G401 (cell line): ENCODE measurements at regions not wholly inside any gene's neighbourhood (a gene's known extent, or its start where the extent isn't known, plus 50 kb on each side); places are given as distances from the start of the nearest gene placed in this dataset.

Source experiments
- DNase-seq: peaks from one replicate; pipeline ENCODE4 v3.0.0-alpha.2; 2015; ENCODE audit warnings: low spot score
- in situ Hi-C: cut with HindIII; loops from 2 replicates; pipeline ENCODE4 v1.10.0; 2016; ENCODE audit warnings: low sequenced_read_pairs, mixed read lengths

DNA sequence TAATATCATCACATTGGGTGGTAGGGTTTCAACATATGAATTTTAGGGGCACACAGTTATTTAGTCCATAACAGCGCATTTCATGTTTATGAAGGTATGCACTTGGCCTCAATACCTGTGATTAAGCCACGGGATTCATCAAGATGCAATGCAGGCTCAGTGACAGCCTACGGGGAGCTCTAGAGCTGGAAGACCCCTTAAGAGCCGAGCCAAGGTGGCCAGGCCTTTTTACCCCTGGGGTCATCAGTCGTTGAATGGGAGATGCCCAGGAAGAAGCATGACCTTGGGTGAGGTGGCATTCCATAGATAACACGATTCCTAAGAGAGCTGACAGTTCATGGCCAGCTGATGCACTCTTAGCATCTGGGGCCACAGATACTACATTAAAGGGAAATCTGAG, 380.0 kb downstream of the ZNF536 start:
- DNase-seq: no peak

DNA sequence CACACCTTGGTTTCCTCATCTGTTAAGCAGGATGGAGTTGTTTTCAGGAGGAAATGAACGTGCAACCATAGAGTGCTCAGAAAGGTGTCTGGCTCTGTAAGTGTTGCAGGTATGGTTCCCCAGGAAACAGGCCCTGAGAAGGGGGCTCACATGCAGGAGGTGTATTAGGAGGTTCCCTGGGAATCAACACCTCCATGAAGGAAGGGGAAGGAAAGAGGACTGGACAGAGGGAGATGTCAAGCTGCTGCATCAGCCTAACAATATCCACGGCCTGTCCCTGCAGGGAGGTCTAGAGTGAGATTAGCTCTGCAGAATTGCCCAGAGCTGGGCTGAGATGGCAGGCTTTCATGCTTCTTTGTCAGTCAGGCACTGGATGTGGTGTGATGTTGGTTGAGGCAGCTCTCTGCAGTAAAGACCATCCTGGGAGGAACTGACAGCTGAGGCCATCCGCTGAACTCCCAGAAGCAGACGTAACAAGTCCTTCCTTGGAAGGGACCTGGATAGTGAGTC, 373.3 kb downstream of the ZNF536 start:
- in situ Hi-C loops: no loop called here

More for the DNA sequence above, 380.0 kb downstream of the ZNF536 start:
- in situ Hi-C loops: no loop called here

DNA sequence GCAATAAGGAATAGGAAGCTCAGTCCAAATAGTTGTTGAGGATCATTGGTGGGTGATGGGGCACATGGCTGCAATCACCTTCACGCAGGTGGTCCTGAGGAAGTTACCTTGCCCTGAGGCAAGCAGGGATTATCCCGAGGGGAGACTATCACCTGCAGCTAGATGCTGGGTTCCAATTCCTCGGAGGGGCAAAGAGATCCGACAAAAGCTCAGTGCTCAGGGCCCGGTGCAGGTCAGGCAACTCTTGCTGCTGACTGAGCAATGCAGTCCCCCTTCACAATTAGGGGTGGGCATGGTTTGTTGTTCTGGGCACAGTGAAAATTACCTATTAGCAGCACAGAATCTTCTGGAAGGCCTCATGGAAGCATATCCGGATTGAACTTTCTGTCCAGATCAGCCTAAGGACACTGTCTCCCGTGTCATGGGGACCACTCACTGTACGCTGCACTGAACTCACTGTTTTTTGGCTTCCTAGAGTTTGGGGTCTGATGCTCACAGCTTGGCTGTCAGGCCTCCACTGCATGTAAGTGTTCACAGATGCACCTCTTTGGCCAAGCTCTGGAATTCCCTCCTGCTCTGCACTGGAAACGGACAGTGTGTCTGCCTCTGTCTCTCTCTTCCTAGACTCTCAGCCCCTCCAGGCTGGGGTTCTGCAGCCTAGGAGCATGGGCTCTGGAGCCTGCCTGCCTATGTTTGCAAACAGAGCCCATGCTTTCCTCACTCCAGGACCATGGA, 372.7 kb downstream of the ZNF536 start:
- in situ Hi-C loops: no loop called here

More for the DNA sequence above, 373.3 kb downstream of the ZNF536 start:
- DNase-seq: no peak

DNA sequence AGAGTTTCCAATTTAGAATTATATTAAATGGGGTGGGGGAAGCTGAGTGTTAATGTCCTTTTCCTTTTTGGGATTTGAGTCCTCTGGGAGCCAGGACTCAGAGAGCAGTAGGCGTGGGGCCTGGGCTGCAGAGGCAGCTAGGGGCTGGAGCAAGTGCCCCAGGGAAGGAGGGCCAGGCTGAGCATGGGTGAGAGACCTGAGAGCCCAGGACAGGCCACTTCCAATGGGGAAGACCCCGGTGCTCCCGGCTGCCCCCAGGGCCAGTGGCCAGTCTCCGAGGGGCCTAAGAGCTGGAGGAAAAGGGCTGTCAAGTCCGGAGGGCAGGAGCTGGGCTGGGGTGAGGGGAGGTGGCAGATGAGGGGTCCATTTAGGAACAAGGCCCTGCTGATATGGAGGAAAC, 371.5 kb downstream of the ZNF536 start:
- no peak for DNase-seq

More for the DNA sequence above, 372.7 kb downstream of the ZNF536 start:
- no peak for DNase-seq

DNA sequence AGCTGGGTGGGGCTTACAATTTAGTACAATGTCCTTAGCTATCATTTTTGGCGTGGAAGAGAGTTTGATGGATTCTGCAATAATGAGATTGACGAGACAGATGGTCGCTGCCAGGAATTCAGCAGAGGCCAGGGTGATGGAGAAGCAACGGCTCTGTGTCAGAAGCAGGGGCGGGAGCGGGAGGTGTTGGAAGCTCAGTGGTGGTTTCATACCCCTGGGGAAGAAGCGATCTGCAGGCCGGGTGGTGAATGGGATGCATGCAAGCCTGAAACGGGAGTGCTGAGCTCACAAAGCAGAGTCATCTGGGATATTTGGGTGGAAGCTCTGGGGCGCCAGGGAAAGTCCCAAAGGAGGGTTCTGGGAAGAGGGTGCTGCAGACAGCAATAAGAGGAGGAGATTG, 370.8 kb downstream of the ZNF536 start:
- no peak for DNase-seq
- in situ Hi-C loops: no loop called here

More for the DNA sequence above, 371.5 kb downstream of the ZNF536 start:
- in situ Hi-C loops: no loop called here

DNA sequence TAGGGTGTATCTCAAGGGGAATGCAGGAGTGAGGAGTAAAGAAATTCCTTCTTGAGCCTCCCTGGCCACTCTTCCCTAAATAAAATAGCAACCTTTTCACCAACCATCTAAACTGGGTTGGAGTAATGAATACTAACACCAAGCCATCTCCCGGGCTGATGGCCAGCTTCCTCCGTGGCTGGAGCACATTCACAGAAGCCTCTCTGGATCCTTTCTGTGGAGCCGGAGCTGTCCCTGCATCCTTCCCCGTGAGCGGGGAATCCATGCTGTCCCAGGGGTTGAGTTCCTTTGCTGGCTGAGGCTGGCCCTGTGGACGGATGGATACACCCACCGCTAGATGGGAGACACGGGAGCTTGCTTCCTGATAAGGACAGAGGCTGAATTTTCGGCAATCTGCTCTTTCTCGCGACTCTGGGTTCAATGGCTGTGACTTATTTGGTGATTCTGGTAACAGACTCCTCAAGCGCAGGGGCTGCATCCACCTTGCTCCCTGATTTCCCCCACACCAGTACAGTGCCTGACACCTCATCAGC, 370.3 kb downstream of the ZNF536 start:
- in situ Hi-C loops: no loop called here
- no peak for DNase-seq

DNA sequence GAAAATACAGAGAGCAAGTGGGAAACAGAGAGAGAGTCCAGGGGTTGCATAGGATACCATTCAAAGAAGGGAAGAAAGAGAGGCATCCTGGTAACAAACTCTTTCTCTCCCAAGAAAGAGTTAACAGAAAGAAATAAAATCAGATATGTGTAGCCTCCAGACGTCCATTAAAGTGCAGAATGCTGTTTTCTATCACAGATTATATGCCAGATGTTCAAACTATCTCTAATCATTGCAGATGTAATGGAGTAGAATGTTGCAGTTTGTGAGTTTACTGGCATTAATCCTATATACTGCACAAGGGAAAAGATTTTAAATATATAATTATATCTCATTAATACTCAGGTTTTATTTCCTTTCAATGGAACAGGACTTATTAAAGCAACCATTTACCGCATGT, 369.4 kb downstream of the ZNF536 start:
- in situ Hi-C loops: no loop called here
- no peak for DNase-seq

DNA sequence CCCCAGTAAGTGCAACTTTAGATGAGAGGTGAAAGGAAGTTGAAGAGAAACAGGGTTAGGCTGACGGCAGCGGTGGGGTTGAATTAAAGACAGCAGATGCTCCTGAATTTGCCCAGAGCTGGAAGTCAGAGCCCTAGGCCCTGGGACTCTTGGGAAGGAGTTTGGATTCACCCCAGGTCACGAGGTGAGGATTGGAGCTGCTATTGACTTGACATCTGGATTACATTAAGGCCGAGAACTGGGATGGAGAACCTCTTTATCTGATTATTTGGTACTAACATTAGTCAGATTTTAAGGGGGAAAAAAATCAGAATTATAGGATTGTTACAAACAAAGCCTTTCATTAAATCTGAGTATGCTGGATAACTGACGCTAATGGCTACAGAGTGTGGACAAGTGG, 367.2 kb downstream of the ZNF536 start:
- in situ Hi-C loops: no loop called here
- DNase-seq: no peak

DNA sequence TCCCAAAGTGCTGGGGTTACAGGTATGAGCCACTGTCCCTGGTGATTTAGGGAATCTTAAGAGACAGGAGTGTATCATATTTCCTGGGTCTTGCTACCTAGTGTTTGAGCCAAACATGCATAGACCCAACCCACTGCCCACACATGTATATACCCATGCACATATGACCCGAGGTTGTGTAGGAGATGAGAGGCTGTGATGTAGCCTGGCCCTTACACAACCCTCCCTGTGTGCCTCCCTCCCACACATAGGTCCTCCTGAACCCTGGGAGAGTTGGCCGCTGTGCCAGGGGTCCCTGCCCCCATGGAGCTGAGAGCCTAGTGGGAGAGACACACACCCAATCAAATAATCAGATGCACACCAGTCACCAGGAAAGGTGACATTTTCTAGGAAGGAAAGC, 365.9 kb downstream of the ZNF536 start:
- in situ Hi-C loops: no loop called here

DNA sequence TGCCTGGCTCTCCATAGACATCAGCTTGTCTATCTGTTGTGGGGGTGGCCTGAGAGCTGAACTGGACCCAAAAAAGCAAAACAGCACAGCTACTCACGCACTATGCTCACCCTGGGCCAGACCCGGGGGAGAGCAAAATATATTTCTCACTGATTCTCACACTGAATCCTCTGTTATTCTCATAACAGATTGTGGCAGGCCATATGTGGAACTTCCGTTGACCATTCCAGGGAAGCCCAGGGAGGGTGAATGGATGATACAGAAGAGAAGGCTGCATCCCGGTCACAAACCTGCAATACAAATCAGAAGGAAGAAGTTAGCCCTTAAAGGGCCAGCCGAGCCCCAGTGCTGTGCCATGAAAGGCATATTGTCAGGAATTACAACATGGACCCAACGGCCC, 362.5 kb downstream of the ZNF536 start:
- in situ Hi-C loops: no loop called here
- no peak for DNase-seq

More for the DNA sequence above, 365.9 kb downstream of the ZNF536 start:
- DNase-seq: no peak

DNA sequence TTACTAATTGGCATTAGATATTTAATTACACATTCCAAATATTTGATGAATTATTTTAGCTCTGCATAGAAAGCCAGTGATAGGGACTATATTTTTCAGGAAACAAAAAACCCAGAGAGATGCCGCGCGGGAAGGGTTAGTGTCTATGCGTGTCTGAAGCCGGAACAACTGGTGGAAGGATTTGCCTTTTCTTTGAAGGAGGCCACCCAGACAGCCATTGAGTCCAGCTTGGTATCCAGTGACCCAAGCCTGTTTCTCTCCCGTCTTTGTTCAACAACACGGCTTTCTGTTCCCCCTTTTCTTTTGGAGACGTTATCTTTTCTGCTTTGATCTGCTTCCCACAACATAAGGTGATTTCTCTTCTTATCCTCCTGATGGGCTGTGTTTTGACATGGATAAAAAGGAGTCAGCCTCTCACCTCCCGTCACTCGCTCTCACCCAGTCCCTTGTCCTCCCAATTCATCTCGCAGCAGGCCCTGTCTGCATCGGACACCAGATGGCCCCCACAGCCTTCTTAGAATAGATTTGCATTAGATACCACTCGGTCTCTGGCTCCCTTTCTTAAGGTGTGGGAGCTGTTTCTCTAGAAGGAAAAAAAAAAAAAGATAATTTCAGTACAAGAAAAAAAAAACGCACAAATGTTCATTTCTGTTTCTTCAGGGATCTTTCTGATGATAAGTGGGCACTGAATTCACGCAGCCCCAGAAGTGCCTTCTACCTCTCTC, 361.8 kb downstream of the ZNF536 start:
- in situ Hi-C loops: no loop called here
- peak; percentile 38 for DNase-seq

DNA sequence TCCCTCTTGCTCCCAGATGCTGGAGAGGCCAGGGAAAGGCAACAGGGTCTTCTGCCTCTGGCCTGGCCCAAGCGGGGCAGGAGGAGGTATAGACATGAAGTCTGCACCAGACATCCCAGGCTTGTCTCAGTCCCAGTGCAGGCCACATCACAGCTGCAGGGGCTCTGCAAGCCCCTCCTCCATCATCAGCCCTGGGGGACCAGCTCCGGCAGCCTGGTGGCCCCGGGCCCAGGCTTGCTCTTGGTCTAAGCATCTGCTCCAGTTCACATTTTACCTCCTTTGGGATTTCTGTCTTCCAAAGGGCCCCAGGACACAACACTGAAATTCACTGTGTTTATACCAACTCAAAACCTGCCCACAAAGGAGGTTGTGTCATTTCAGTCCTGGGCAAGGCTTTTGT, 359.4 kb downstream of the ZNF536 start:
- DNase-seq: no peak
- in situ Hi-C loops: no loop called here

DNA sequence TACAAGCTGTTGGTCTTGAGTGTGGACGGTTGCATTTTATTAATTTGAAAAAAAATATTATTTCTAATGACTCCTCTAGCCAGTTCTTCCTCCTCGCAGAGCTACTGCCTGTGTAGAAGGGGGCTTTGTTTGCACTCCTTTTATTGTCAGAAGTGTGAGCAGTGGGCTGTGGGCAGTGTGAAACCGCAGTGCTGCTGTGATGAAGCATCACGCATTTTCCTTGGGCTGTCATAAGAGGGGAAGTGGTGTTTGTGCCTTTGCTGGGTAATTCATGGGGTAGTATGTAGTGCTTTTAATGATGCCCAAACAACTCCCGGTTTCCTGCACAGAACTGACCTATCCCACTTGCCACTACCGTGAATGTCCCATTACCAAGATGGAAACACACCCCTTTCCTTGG, 357.3 kb downstream of the ZNF536 start:
- in situ Hi-C loops: no loop called here

DNA sequence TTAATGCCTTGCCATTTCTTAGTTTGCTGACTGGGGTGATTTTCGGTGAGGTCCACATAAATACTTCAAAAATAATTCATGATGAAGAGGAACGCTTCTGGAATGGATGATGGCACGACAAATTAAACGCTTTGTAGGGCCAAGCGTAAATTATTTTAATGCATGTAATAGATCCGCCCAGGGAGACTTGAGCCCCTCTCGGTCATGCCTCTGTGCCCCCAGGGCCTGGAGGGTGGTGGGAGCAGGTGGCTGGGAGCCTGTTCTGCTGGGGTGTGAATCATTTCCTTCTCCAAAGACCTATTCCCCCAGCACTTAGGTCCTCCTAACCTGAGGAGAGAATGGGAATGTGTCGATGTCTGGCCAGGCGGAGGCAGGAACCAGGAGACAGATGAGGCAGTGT, 350.6 kb downstream of the ZNF536 start:
- in situ Hi-C loops: no loop called here
- no peak for DNase-seq

More for the DNA sequence above, 357.3 kb downstream of the ZNF536 start:
- no peak for DNase-seq

DNA sequence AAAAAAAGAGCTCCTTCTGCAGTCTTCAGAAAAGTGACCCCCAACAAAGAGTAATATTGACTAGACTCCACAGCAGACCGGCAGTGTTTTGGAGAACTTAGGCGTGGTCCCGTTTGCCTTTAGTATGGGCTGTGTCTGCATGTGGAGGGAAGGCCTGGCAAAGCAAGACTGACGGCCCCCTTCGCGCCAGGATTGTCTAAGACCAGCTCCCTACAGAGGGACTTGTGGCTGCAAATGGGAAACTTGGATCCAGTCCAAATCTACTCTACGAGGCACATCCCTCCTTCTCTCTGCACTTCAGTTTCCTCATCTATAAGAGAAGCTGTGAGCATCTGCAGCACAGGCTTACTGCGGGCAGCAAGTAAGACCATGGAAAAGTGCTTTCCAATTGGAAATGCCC, 350.0 kb downstream of the ZNF536 start:
- in situ Hi-C loops: no loop called here
- no peak for DNase-seq

DNA sequence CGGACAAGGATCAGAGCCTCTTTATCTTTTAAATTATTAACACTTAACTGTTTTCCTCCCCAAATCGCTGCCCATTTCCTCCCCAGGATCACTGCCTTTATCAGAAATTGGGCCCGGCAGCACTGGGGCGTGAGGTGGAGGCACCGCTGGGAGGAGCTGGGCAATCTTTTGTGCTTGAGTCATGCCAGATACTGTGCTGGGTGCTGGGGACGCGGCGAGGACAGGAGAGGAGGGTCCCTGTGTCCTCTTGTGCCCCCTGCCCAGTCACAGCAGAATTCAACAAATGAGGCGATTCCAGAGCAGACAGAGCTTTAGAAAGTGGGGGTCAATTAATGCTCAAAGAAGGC, 347.8 kb downstream of the ZNF536 start:
- DNase-seq: no peak
- in situ Hi-C loops: no loop called here

DNA sequence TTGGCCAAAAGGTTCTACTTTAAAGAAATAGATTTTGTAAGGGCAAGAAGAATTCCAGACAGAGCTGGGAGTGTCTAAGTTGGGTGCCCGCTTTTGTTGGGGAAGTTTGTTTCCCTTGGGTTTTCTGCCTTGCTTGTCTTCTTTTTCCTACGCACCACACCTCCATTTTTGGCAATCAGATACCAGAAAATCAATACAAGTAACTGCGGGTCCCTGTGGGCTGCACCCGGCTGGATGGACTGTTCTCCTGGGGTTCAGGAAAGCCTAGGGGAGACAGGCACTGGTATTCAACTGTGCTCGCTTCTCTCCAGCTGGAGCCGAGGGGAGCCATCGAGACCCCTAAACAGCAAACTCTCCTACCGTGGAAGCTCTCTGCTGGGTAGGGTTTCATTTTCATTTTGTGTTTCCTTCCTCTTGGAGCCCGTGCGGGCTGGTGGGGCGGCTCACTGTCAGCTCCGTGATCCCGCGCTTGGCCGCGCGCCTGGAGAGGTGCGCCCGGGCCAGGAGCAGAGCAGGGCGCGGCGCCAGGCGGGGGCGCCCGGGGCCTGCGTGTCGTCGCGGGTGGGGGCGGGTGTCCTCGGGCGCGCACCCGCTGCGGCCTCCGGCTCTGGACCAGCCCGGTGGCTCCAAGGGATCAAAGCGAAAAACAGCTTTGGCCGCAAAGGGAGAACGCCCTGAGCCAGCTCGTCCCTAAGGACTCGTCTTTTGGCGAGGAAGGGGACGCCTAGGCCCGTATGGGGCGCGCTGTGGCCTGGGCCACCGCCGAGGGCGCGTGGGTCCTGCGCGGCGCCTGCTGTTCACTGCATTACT, 347.2 kb downstream of the ZNF536 start:
- DNase-seq: peak; percentile 62
- in situ Hi-C loops: no loop called here

DNA sequence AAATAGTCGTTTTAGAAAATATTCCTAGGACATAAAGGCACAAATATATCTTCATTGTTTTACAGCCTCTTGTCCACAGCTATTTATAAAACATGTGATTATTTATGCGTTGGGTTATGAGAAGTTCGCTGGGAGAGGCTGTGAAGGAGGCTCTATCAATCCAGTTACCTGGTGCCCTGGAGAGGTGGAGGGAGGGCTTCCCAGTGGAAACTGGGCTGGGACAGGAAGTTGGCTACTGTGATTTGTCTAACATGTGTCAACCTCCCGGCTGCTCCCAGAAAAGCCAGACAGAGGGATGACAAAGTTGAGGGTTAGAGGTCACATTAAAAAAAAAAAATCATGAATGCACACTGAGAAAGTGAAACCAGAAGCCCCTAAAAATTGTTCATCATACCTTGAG, 346.5 kb downstream of the ZNF536 start:
- in situ Hi-C loops: no loop called here
- DNase-seq: no peak

DNA sequence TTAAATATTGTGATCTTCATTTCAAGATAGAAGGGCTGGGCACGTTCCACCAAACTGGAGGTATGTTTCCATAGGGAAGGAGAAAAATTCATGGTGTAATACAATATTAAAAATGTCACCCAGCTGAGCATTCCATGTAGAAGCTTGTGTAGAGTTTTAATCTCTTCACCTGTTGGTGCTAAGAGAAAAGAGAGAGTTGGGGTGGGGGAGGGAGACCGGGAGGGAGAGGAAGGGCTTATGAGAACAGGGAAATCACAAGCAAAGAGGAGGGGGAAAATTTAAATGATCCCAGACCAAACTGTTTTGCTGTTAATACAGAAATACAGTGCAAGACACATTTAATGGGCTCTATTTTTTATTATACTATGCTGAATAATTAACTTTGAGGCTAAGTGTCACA, 345.8 kb downstream of the ZNF536 start:
- DNase-seq: no peak
- in situ Hi-C loops: no loop called here

DNA sequence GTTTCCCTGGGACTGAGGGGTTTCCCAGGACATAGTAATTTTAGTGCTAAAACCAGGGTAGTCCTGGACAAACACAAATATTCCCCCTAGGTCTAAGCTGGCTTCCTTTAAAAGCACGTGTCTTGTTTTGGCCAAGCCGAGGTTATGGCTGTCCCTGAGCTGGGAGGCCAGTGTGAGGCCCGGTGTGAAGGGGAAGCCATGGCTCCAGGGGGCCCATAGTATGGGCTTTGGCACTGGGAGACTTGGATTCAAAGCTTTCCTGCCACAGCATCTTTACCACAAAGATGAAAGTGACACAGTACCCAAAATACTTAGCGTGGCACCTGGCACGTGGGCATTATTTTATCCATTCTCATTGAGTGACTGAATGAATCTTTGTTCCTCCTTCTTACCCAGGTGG, 345.2 kb downstream of the ZNF536 start:
- in situ Hi-C loops: no loop called here
- no peak for DNase-seq
